Activated naive CD8-positive, alpha-beta T cell treated with anti-CD3 and anti-CD28 coated beads, Interleukin-2, amount 50 U/mL, for 24 hours (primary cell): ENCODE measurements at regions not wholly inside any gene's neighbourhood (a gene's known extent, or its start where the extent isn't known, plus 50 kb on each side); places are given as distances from the start of the nearest gene placed in this dataset.

Experiments
- ATAC-seq: fragments of 150-1000 bp; cut with Tn5 transposase; one replicate; pipeline ENCODE4 v1.10.0; 2021
- DNase-seq: peaks from one replicate; pipeline ENCODE4 v3.0.0; 2021
- H3K27ac Mint-ChIP-seq: one replicate; pipeline ENCODE4 v1.8.0; 2021; ENCODE audit warnings: mild to moderate bottlenecking, mixed read lengths
- H3K27me3 Mint-ChIP-seq: one replicate; pipeline ENCODE4 v1.8.0; 2021; ENCODE audit warnings: mixed read lengths
- H3K36me3 Mint-ChIP-seq: one replicate; pipeline ENCODE4 v1.8.0; 2021; ENCODE audit warnings: low read depth, mixed read lengths
- H3K4me1 Mint-ChIP-seq: one replicate; pipeline ENCODE4 v1.8.0; 2021; ENCODE audit warnings: mixed read lengths
- H3K4me3 Mint-ChIP-seq: one replicate; pipeline ENCODE4 v1.8.0; 2021; ENCODE audit warnings: mild to moderate bottlenecking, moderate library complexity, mixed read lengths
- H3K9me3 Mint-ChIP-seq: one replicate; pipeline ENCODE4 v1.8.0; 2021; ENCODE audit warnings: mixed read lengths

DNA sequence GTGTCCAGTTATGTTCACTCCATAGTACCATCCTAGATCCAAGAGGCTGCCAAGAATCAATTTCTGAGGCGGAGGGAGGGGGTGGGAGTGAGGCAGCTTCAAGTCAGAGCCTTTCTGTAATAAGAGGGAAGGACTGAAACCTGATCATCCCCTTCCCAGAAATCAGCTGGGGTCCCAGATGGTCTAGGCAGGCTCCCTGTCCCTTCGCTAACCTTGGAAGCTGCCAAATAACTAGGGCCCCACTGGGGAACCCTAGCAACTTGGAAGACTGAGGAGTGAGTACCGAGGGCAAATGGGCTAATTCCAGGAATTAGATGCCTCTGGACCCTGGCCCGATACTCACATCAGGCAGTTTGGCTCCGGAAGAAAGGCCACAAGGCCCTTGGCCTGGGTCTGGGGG is 113.3 kb downstream of the NAV1 start:
- Mint-ChIP-seq H3K27ac (no peak overlapping the region), H3K9me3 (no peaks in the 10 kb centered on the region), H3K27me3 (peaks cover 25% of the 10 kb centered on the region), H3K36me3 (no peaks in the 10 kb centered on the region), H3K4me3 (no peak overlapping the region), H3K4me1 (no peaks in the 10 kb centered on the region)
- ATAC-seq (no peak), DNase-seq (no peak)

DNA sequence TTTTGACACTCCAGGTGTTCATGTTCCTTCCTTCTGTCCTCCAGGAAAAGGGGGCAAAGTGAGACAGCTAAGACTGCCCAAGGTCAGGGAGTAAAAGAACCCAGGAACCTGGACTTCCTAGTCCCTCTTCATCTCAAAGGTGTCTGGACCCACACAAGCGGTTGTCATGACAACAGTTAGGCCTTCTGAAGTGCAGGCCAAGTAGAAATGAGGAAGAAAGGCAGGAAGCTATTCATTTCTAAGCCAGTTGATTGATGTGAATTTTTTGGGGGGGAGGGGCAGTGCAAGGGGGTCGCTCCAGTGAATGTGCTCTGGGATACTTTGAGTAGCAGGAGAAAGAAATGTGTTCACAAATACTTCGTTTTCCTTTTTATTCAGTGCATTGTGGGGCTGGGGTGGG is 114.3 kb downstream of the NAV1 start:
- Mint-ChIP-seq H3K36me3 (no peaks in the 10 kb centered on the region), H3K27me3 (peaks cover 22% of the 10 kb centered on the region), H3K27ac (no peak overlapping the region), H3K9me3 (no peaks in the 10 kb centered on the region), H3K4me1 (no peaks in the 10 kb centered on the region), H3K4me3 (no peak overlapping the region)
- no peak for DNase-seq
- ATAC-seq: no peak

DNA sequence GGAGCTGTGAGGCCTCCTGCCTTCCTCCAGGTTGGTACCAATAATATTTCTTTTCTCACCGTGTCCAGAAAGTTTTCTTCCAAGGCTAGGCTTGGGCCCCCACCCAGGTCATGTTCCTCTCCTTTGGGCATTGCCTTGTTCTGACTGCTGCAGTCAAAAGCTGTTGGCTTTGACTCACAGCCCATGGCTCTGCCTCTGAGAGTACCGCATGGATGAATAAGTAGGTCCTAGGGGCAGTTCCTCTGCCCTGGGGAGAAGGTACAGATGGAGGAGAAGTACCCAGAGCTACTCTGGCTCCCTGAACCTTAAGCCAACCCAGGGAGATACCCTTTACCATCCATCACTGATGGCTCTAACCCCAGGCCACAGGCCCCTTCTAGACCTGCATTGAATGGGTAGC is 115.0 kb downstream of the NAV1 start:
- DNase-seq (no peak), ATAC-seq (no peak)
- H3K27me3 Mint-ChIP-seq: peaks cover 22% of the 10 kb centered on the region
- H3K36me3 Mint-ChIP-seq: no peaks in the 10 kb centered on the region
- H3K4me1 Mint-ChIP-seq: no peaks in the 10 kb centered on the region
- H3K27ac Mint-ChIP-seq: no peak overlapping the region
- H3K4me3 Mint-ChIP-seq: no peak overlapping the region
- no peaks in the 10 kb centered on the region for H3K9me3 Mint-ChIP-seq

DNA sequence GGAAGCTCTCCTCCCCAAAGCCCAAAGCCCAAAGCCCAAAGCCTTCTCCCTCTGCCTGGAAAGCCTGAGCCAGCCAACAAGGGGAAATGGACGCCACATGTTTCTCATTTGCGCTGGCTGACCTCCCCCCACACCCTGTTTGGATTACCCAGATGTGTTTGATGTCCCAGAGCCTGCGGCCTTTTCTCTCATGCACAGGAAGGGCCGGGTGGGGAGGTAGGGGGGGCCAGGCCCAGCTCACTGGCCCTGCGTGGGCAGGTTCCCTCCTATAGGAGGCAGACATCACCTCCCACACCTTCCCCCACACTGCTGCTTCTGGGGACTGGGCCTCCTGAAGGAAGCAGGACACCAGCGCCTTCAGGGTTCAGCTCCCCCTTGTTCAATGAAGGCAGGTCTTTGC is 116.3 kb downstream of the NAV1 start:
- no peak overlapping the region for H3K27ac Mint-ChIP-seq
- ATAC-seq: no peak
- H3K4me1 Mint-ChIP-seq: no peaks in the 10 kb centered on the region
- H3K4me3 Mint-ChIP-seq: no peak overlapping the region
- no peak for DNase-seq
- H3K36me3 Mint-ChIP-seq: no peaks in the 10 kb centered on the region
- peaks cover 15% of the 10 kb centered on the region for H3K27me3 Mint-ChIP-seq
- H3K9me3 Mint-ChIP-seq: no peaks in the 10 kb centered on the region

DNA sequence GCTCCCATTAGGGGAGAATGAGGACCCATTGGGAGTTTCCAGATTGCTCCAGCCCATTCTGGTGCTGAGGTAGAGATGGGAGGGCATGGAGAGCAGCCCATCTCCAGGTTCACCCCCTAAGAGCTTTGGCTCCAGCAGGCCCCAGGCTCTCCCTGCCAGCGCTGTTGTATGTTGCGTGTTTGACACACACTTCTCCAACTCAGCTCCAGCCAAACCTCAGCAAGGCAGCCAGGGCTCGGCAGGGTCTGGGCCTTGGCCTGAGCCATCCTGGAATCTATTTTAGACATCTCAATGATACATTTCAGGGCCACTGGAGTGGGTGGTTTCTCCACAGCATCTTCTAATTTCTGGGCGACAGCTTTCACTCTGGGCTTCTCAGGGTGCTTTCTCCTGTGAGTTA is 117.0 kb downstream of the NAV1 start:
- Mint-ChIP-seq H3K9me3 (no peaks in the 10 kb centered on the region), H3K4me1 (no peaks in the 10 kb centered on the region), H3K27ac (no peak overlapping the region), H3K4me3 (no peak overlapping the region), H3K27me3 (peaks cover 10% of the 10 kb centered on the region), H3K36me3 (no peaks in the 10 kb centered on the region)
- DNase-seq (no peak), ATAC-seq (no peak)

DNA sequence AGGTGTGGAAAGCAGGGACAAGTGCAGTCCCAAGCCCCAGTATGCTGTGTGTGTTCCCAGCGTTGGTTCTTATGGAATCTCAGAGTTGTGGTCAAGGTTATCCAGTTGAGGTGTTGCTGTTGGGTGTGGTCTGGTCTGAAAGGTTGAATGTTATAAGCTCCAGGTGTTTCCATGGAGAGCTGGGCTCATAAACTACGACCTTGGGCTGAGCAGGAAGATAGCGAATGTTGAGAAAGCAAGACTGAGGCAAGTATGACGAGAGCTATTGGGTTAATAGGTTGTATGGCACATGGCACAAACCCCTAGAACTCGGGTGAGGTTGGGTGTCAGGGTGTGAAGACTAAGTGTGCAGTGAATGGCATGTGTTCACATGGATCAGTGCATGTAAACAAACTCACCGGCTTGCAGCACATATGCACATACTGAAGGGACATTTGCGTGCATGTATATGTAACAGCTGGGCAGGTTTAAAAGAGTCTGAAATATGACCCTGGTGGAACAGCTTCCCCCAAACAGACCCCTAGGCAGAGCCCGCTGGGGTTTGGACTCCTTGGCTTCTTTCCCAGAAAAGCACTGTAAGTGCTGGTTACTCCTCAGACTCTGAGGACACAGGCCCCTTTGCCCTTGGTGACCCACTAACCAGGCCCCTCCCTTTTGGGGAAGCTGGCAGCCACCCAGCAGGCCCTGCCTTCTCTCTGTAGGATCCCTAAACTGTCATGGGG is 117.5 kb downstream of the NAV1 start:
- H3K4me3 Mint-ChIP-seq: no peak overlapping the region
- no peaks in the 10 kb centered on the region for H3K36me3 Mint-ChIP-seq
- no peak for ATAC-seq
- peaks cover 5% of the 10 kb centered on the region for H3K27me3 Mint-ChIP-seq
- H3K27ac Mint-ChIP-seq: no peak overlapping the region
- no peaks in the 10 kb centered on the region for H3K4me1 Mint-ChIP-seq
- no peak for DNase-seq
- H3K9me3 Mint-ChIP-seq: no peaks in the 10 kb centered on the region

DNA sequence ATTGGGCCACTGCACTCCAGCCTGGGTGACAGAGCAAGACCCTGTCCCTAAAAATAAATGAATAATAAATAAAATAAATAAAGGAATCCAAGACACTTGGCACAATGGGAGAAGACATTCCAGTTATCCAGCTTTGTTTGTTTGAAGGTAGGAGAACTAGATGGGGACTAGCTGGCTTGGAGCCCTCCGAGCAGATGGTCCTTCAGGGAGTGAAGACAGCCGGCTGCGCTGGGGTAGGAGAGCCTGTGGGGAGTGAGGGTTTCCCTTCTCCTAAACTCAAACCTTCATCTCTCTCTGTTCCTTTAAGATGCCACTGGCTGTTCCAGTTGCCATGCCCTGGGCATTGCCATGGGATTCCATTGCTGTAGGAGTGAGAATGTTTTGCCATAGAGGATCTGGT is 120.6 kb downstream of the NAV1 start:
- H3K36me3 Mint-ChIP-seq: no peaks in the 10 kb centered on the region
- no peak for ATAC-seq
- H3K27me3 Mint-ChIP-seq: no peaks in the 10 kb centered on the region
- H3K4me3 Mint-ChIP-seq: no peak overlapping the region
- no peak overlapping the region for H3K27ac Mint-ChIP-seq
- no peak for DNase-seq
- H3K4me1 Mint-ChIP-seq: no peaks in the 10 kb centered on the region
- no peaks in the 10 kb centered on the region for H3K9me3 Mint-ChIP-seq

DNA sequence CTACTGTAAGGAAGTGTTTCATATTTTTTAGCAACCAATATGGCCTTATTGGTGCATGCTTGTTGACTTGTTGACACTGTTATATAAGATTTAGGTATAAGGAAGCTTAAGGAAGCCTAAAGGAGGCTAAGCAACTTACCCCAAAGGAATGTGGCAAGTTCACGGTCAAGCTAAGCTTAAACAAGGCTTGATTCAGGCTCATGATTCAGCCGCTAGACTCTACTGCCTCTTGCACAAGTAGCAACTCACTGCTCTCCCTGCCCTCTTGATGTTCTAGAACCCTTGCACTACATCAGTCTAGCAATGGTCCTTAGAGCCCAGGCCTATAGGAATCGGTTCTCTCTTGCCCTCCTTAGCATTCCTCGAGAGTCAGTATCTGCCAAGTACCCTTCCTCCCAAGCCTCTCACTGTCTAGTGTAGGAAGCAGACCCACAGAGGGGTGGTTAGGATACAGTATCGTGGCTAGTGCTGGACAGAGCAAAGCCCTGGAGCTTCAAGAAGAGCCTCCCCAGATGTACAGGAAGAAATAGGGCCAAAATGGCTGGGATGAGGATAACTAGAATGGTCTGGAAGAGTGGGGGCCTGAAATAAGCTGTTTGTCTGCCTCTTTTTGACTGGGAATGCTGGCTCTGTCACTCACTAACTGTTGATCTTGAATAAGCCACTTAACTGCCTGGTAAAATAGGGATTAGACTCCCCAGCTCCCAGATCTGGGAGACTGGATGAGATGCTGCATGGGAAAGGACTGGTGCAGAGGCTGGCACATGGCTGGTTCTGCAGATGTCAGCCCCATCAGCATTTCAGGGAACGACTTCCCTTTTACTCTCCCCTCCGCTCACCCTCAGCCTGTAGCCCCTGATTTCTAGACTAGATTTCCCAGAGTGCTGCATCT is 122.2 kb downstream of the NAV1 start:
- H3K9me3 Mint-ChIP-seq: no peaks in the 10 kb centered on the region
- no peak for ATAC-seq
- no peak overlapping the region for H3K27ac Mint-ChIP-seq
- H3K4me1 Mint-ChIP-seq: no peaks in the 10 kb centered on the region
- H3K4me3 Mint-ChIP-seq: no peak overlapping the region
- no peaks in the 10 kb centered on the region for H3K36me3 Mint-ChIP-seq
- H3K27me3 Mint-ChIP-seq: no peaks in the 10 kb centered on the region
- no peak for DNase-seq

DNA sequence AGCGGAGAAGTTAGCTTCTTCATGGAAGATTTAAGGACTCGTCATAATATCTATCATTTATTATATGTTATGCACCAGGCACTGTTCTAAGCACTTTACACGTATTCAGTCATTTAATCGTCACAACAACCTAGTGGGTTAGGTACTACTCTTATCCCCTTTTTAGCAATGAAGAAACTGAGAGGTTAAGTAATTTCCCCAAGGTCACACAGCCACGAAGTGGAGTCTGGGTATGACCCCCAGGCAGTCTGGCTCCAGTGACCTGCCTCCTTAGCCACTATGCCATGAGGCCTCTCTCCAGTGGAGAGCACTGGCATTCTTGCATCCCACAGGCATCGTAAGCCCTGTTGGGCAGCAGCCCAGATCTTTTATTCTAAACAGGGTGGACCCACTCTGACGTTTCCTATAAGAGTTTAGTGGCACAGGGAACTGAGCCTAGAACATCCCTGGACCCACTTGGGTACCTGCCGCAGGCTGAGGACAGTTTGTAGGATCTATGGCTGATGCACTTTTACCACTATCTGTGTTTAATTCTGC is 123.0 kb downstream of the NAV1 start:
- Mint-ChIP-seq H3K27me3 (no peaks in the 10 kb centered on the region), H3K27ac (no peak overlapping the region), H3K36me3 (no peaks in the 10 kb centered on the region), H3K9me3 (no peaks in the 10 kb centered on the region), H3K4me3 (no peak overlapping the region), H3K4me1 (no peaks in the 10 kb centered on the region)
- DNase-seq: no peak
- no peak for ATAC-seq

DNA sequence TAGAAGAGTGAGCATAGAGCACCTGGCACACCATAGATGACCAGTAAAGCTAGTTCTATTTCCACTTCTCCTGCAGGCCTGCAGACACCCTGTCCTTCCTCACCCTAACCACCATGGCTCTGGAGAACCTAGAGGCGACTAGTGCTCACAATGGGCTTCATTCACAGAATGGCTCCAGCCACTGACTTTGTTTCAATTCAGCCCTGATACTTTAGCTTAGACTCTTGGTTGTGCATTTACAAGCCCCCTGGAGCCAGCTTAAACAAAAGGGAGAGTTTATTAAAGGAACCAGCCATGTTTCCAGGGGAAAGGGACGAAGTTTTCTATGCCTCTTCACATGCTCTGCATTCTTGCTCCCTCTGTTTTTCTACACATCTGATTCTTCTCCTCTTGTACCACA is 123.7 kb downstream of the NAV1 start:
- H3K4me3 Mint-ChIP-seq: no peak overlapping the region
- no peaks in the 10 kb centered on the region for H3K4me1 Mint-ChIP-seq
- no peaks in the 10 kb centered on the region for H3K36me3 Mint-ChIP-seq
- no peak for DNase-seq
- H3K9me3 Mint-ChIP-seq: no peaks in the 10 kb centered on the region
- ATAC-seq: no peak
- no peak overlapping the region for H3K27ac Mint-ChIP-seq
- H3K27me3 Mint-ChIP-seq: no peaks in the 10 kb centered on the region

DNA sequence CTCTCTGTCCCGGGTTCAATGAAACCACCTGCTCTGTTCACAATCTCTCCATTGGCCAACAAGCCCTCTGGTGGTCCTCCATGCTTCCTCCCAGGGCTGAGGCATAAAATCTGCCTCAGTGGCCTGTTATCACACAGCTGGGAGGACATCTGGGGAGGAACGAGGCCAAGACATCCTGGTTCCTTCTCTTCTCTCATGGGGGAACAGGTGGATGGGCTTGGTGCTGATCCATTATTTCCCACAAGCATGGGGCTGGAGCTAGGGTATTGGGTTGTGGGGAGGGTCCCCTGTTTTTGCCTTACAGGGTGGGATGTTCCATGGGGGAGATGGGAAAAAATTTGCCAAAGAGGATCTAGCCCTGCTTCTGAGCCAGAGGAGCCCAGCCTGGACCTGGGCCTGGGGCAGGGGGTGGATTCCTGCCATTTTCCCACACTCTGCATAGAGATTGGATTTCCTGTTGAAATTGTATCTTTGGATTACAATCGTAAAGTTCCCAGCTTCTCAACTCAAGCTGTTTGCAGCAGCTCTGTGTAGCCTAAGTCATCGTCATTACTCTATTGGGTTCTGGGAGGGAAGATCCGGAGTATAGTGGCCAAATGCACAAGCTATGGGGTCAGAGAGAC is 124.7 kb downstream of the NAV1 start:
- Mint-ChIP-seq H3K27me3 (no peaks in the 10 kb centered on the region), H3K27ac (no peak overlapping the region), H3K4me1 (no peaks in the 10 kb centered on the region), H3K36me3 (no peaks in the 10 kb centered on the region), H3K4me3 (no peak overlapping the region), H3K9me3 (no peaks in the 10 kb centered on the region)
- ATAC-seq (no peak), DNase-seq (no peak)

DNA sequence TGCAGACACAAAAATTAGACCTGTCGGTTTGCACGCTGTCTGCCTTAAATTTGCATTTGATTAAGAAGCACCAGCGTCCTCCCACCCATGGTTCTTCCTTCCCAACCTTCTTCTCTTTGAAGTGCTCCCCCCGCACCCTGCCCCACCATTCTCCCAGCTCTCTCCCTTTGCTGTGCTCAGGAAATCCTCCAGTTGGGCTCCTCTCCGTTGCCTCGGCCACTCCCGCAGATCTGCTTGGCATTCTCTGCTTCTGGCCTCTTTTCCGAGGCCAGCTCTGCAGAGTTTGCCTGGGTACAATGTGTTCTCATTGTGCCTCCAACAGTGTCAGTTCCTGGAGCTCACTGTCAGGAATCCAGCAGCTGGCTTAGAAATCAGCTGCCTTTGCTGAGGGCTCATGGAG is 126.1 kb downstream of the NAV1 start:
- no peak overlapping the region for H3K27ac Mint-ChIP-seq
- ATAC-seq (no peak), DNase-seq (no peak)
- no peak overlapping the region for H3K4me3 Mint-ChIP-seq
- no peaks in the 10 kb centered on the region for H3K4me1 Mint-ChIP-seq
- no peaks in the 10 kb centered on the region for H3K27me3 Mint-ChIP-seq
- H3K36me3 Mint-ChIP-seq: no peaks in the 10 kb centered on the region
- no peaks in the 10 kb centered on the region for H3K9me3 Mint-ChIP-seq

DNA sequence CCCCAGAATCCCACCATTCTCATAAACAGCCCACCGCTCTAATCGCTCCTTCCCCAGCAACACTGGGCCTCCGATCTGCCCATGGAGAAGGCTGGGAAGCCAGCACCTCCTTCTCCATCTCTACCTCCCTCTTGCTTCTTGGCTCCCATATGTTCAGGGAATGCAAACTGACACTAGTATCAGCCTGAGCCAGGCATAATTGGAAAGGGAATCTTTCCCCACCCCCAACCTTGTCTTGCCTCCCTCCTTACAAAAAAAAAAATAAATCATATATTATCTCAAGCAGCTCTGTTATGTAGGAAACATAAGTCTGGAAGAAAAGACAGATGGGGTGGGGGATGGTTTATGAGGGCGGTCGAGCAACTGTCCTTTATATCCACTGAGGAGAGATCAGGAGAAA is 127.2 kb downstream of the NAV1 start:
- ATAC-seq (no peak), DNase-seq (no peak)
- Mint-ChIP-seq H3K36me3 (no peaks in the 10 kb centered on the region), H3K4me3 (no peak overlapping the region), H3K27ac (no peak overlapping the region), H3K4me1 (no peaks in the 10 kb centered on the region), H3K9me3 (no peaks in the 10 kb centered on the region), H3K27me3 (no peaks in the 10 kb centered on the region)

DNA sequence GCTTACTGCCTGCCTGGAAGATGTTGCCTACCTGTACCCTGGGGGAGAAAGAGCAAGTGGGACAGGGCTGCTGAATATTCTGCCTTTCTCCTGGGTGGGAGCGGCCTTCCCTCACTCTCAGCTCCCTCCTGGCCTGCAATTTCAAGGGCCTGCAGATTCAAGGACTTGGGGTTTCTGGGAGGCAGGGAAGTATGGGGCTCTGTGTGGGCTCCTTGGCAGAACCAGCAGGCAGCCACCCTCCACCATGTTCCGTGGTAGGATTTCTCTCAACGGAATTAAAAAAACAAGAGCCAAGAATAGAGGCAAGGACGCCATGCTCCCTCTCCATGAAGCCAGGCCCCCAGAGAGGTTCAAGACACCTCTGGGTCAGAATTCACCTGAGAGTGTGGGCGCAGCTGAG is 127.7 kb downstream of the NAV1 start:
- H3K27ac Mint-ChIP-seq: no peak overlapping the region
- H3K36me3 Mint-ChIP-seq: no peaks in the 10 kb centered on the region
- H3K4me1 Mint-ChIP-seq: no peaks in the 10 kb centered on the region
- DNase-seq: no peak
- no peak overlapping the region for H3K4me3 Mint-ChIP-seq
- H3K27me3 Mint-ChIP-seq: no peaks in the 10 kb centered on the region
- H3K9me3 Mint-ChIP-seq: no peaks in the 10 kb centered on the region
- ATAC-seq: no peak

DNA sequence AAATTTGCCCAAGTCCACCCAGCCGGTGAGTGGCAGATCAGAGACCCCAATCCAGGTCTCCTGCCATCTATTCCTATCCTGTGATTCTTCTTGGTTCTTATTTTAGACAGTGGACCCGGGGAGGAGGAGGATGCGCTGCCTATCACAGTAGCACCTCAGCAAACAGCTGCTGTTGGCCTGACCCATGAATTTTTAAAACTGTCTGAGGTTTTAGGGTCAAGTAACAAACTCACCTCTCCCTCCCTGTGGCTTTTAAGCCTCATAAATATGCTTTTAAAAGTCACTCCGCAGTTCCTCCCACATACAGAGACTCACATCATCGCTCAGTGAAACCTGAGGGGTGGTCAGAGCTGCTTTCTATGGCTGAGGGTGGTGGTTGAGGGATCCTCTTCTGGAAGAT is 128.6 kb downstream of the NAV1 start:
- Mint-ChIP-seq H3K4me3 (no peak overlapping the region), H3K27ac (no peak overlapping the region), H3K27me3 (no peaks in the 10 kb centered on the region), H3K4me1 (no peaks in the 10 kb centered on the region), H3K36me3 (no peaks in the 10 kb centered on the region), H3K9me3 (no peaks in the 10 kb centered on the region)
- DNase-seq: no peak
- ATAC-seq: no peak
